ENCODE measurements at regions not wholly inside any gene's neighbourhood (a gene's known extent, or its start where the extent isn't known, plus 50 kb on each side); places are given as distances from the start of the nearest gene placed in this dataset.

- TF ChIP-seq CTCF (IDR thresholded peaks at IDR 0.05 in 2 of 3, conservative IDR thresholded peaks at IDR 0.05 in 1 of 3; ENCODE audit: borderline replicate concordance in 1 of 3, insufficient read depth in 1 of 3, low read depth in 2 of 3, low read length in 2 of 3) (no peak), YY1 (IDR thresholded peaks at IDR 0.05; ENCODE audit: extremely low read depth, insufficient replicate concordance, low read depth, low read length) (no peak), RAD21 (IDR thresholded peaks at IDR 0.05; ENCODE audit: low read depth) (no peak)
- TF ChIP-seq, protein P1, sequence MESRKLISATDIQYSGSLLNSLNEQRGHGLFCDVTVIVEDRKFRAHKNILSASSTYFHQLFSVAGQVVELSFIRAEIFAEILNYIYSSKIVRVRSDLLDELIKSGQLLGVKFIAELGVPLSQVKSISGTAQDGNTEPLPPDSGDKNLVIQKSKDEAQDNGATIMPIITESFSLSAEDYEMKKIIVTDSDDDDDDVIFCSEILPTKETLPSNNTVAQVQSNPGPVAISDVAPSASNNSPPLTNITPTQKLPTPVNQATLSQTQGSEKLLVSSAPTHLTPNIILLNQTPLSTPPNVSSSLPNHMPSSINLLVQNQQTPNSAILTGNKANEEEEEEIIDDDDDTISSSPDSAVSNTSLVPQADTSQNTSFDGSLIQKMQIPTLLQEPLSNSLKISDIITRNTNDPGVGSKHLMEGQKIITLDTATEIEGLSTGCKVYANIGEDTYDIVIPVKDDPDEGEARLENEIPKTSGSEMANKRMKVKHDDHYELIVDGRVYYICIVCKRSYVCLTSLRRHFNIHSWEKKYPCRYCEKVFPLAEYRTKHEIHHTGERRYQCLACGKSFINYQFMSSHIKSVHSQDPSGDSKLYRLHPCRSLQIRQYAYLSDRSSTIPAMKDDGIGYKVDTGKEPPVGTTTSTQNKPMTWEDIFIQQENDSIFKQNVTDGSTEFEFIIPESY (IDR thresholded peaks at IDR 0.05; ENCODE audit: extremely low read depth, insufficient replicate concordance, low read length) = no peak
Measured at GRCh38 chr1:234770924-234771540, 161.1 kb upstream of the IRF2BP2 start (continued).

DNA sequence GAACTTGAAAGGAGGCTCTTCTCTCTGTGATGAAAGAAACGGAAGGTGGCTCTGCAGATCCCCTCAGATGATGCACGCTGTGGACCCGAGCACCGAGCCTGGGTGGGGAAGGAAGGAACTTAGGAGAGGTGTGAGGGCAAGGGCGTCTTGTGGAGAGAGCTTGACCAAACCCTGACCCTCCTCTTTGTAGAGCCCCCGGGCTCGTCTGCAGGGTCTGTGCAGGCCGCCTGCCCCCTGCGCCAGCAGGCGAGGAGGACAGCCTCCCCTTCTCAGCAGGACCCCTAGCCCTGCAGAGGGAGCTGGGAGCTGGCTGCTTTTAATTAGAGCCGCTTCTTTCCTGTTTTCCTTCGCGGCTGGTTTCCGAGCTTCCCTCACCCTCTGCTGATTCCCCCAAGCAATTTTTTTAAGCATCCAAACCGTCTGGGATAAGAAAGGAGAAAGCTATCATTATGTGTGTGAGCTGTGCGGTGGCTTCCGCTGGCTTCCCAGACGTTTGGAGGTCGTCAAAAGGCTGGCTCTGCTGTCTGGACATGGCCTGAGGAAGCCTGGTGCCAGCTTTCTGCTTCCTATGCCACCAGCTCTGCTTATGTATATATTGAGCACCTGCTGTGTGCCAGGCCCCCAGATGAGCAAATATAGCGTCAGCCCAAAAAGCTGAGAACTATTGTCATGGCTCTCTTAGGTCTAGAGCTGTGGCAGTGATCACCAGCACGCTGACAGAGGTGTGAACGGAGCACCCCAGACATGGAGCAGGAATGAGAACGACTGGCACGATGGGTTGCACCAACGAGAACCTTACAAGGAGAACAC is 160.2 kb upstream of the IRF2BP2 start:
- Histone ChIP-seq H3K9me2 (ENCODE audit: insufficient read depth) (no peaks in the 10 kb centered on the region), H3K4me3 (replicated peaks in 1 of 2; ENCODE audit: low read depth in 1 of 2, low read length in 2 of 2) (no peak overlapping the region), H3K27me3 (ENCODE audit: insufficient read depth, low read length) (peaks cover 35% of the 10 kb centered on the region; the same call in 1 of the 2 replicates), H3K4me1 (ENCODE audit: control insufficient read depth in 1 of 2, insufficient read depth in 2 of 2, low read length in 2 of 2) (peaks cover 14 to 17% of the 10 kb centered on the region in 2 experiments), H3K79me2 (ENCODE audit: insufficient read depth, low read length) (no peaks in the 10 kb centered on the region), H3K4me2 (ENCODE audit: low read length) (no peak overlapping the region), H3K36me3 (ENCODE audit: control insufficient read depth in 1 of 2, insufficient read depth in 2 of 2, low read length in 2 of 2) (no peaks in the 10 kb centered on the region), H3K27ac (ENCODE audit: low read depth, low read length) (no peak overlapping the region), H2AFZ (ENCODE audit: low read depth, low read length, poor library complexity, severe bottlenecking) (no peak overlapping the region), H3K9ac (ENCODE audit: low read length) (no peak overlapping the region), H3K9me3 (ENCODE audit: control insufficient read depth in 1 of 2, insufficient read depth in 1 of 2, low read depth in 1 of 2, low read length in 2 of 2) (no peaks in the 10 kb centered on the region), H4K20me1 (ENCODE audit: insufficient read depth) (no peaks in the 10 kb centered on the region)
- ChIA-PET CTCF (no interaction called here), POLR2A (no interaction called here), RAD21 (ENCODE audit: low non-redundant PET in 1 of 2, low total read pairs in 2 of 2, uncharacterized antibody in 2 of 2, unreplicated experiment in 2 of 2) (no interaction called here)
- DNase-seq (ENCODE audit: low read depth, low spot score) = no peak
- no peak for ATAC-seq
- no TSS peak for BruUV-seq (replicated peaks)
- intact Hi-C loops (cut with micrococcal nuclease) = loop anchor here (5.0 kb wide), 1 partner anchor 158 kb away; the partner anchor contains the start of gene IRF2BP2
- no peak for TF ChIP-seq SP1 (IDR thresholded peaks at IDR 0.05; ENCODE audit: low read depth)
- TF ChIP-seq SIN3A (IDR thresholded peaks at IDR 0.05; ENCODE audit: low read depth) = no peak
- no peak for TF ChIP-seq ZFX (IDR thresholded peaks at IDR 0.05)
- TF ChIP-seq JUND (IDR thresholded peaks at IDR 0.05) = no peak
- TF ChIP-seq YY1 (IDR thresholded peaks at IDR 0.05; ENCODE audit: extremely low read depth, insufficient replicate concordance, low read depth, low read length) = no peak
- no peak for TF ChIP-seq REST (IDR thresholded peaks at IDR 0.05; ENCODE audit: low read depth)
- no peak for TF ChIP-seq RAD21 (IDR thresholded peaks at IDR 0.05; ENCODE audit: low read depth)
- no peak for TF ChIP-seq CBX3 (IDR thresholded peaks at IDR 0.05; ENCODE audit: low read depth)
- TF ChIP-seq TCF7L2 (IDR thresholded peaks at IDR 0.05; ENCODE audit: borderline replicate concordance, extremely low read depth, insufficient read depth, insufficient read length) = no peak
- no peak for TF ChIP-seq CEBPB (IDR thresholded peaks at IDR 0.05; ENCODE audit: low read depth)
- TF ChIP-seq EZH2 (IDR thresholded peaks at IDR 0.05) = no peak
- TF ChIP-seq POLR2AphosphoS5 (IDR thresholded peaks at IDR 0.05; ENCODE audit: low read depth, low read length) = no peak
- no peak for TF ChIP-seq ZNF274 (IDR thresholded peaks at IDR 0.05; ENCODE audit: low read depth, low read length)
